ENCODE measurements at regions not wholly inside any gene's neighbourhood (a gene's known extent, or its start where the extent isn't known, plus 50 kb on each side); places are given as distances from the start of the nearest gene placed in this dataset.

DNA sequence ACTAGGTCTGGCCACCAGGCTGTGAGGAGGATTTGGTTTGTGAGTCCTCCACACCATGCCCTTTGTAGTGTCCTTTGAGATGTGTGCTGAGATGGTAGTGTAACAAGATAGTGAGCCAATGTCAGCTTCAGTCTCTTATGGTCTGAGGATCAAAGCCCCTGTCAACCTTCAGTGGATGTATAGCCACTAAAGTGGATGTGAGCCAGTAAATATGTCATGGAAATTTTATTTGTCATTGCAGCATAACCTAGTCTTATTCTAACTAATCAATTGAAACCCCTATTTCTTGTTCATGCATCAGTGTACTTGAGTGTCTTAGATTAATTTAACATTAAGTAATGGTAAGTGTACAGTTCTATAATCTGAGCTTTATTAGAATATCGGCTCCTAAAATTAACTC is 51.0 kb upstream of the WAC start:
- no peak for DNase-seq (ENCODE audit: low read depth in 2 of 3, low spot score in 2 of 3)

Data from activated CD8-positive, alpha-beta memory T cell treated with anti-CD3 and anti-CD28 coated beads for 48 hours (primary cell).